GM23338 (cell line): ENCODE measurements at regions not wholly inside any gene's neighbourhood (a gene's known extent, or its start where the extent isn't known, plus 50 kb on each side); places are given as distances from the start of the nearest gene placed in this dataset.

Source experiments
- ATAC-seq: fragments of 200-7000 bp; cut with Tn5 transposase; 3 replicates; pipeline ENCODE4 v1.9.1; 2020
- DNase-seq: peaks from one replicate; pipeline ENCODE4 v3.0.0-alpha.2; 2015; ENCODE audit warnings: low spot score
- H2AFZ ChIP-seq: fragments of 200-600 bp; sonication (generic); 2 replicates; pipeline ENCODE4 v1.8.0; 2016; ENCODE audit warnings: antibody characterized with exemption, mild to moderate bottlenecking, moderate library complexity
- H3F3A ChIP-seq: fragments of 200-600 bp; sonication (generic); replicated peaks from 2 replicates; pipeline ENCODE4 v1.8.0; 2017; ENCODE audit warnings: antibody characterized with exemption, mixed run types, low read depth
- H3K27ac ChIP-seq: fragments of 200-600 bp; sonication (generic); 2 replicates; pipeline ENCODE4 v1.6.1; 2016; ENCODE audit warnings: low read depth
- H3K27me3 ChIP-seq: fragments of 200-600 bp; sonication (generic); 2 replicates; pipeline ENCODE4 v1.8.0; 2016; ENCODE audit warnings: mild to moderate bottlenecking, mixed run types, moderate library complexity; ENCODE audit not compliant: insufficient read depth
- H3K36me3 ChIP-seq: fragments of 200-600 bp; sonication (generic); 2 replicates; pipeline ENCODE4 v1.8.0; 2016; ENCODE audit warnings: mild to moderate bottlenecking; ENCODE audit not compliant: insufficient read depth
- H3K4me1 ChIP-seq: fragments of 200-600 bp; sonication (generic); 2 replicates; pipeline ENCODE4 v1.8.0; 2016; ENCODE audit warnings: mild to moderate bottlenecking, moderate library complexity; ENCODE audit not compliant: insufficient read depth
- H3K4me2 ChIP-seq: fragments of 200-600 bp; sonication (generic); 2 replicates; pipeline ENCODE4 v1.7.1; 2017; ENCODE audit warnings: mixed run types
- H3K4me3 ChIP-seq: fragments of 200-600 bp; sonication (generic); 2 replicates; pipeline ENCODE4 v1.6.1; 2016; ENCODE audit warnings: mixed run types
- H3K79me2 ChIP-seq: fragments of 200-600 bp; sonication (generic); replicated peaks from 2 replicates; pipeline ENCODE4 v1.8.0; 2017; ENCODE audit warnings: mild to moderate bottlenecking; ENCODE audit not compliant: insufficient read depth
- H3K9me2 ChIP-seq: fragments of 200-600 bp; sonication (generic); 2 replicates; pipeline ENCODE4 v1.8.0; 2017; ENCODE audit not compliant: insufficient read depth
- H4K20me1 ChIP-seq: fragments of 200-600 bp; sonication (generic); replicated peaks from 2 replicates; pipeline ENCODE4 v1.8.0; 2017; ENCODE audit warnings: mild to moderate bottlenecking; ENCODE audit not compliant: insufficient read depth
- H3K27ac Mint-ChIP-seq: 2 replicates; pipeline ENCODE4 v1.8.0; 2020; ENCODE audit warnings: inconsistent platforms, mild to moderate bottlenecking, moderate library complexity, mixed read lengths
- H3K27me3 Mint-ChIP-seq: 3 replicates; pipeline ENCODE4 v1.8.0; 2022; ENCODE audit warnings: low read depth, mild to moderate bottlenecking, moderate library complexity, mixed read lengths, inconsistent platforms; ENCODE audit not compliant: insufficient read depth, poor library complexity
- H3K36me3 Mint-ChIP-seq: 3 replicates; pipeline ENCODE4 v1.8.0; 2021; ENCODE audit warnings: low read depth, mild to moderate bottlenecking, inconsistent platforms, moderate library complexity, mixed read lengths
- H3K4me1 Mint-ChIP-seq: 3 replicates; pipeline ENCODE4 v1.8.0; 2020; ENCODE audit warnings: mild to moderate bottlenecking, inconsistent platforms, mixed read lengths
- H3K4me3 Mint-ChIP-seq: 3 replicates; pipeline ENCODE4 v1.8.0; 2021; ENCODE audit warnings: moderate library complexity, mild to moderate bottlenecking, inconsistent platforms, mixed read lengths
- H3K9me3 Mint-ChIP-seq: 3 replicates; pipeline ENCODE4 v1.8.0; 2020; ENCODE audit warnings: moderate library complexity, mild to moderate bottlenecking, inconsistent platforms, mixed read lengths
- CREB1 ChIP-seq: fragments of 250-450 bp; sonication (Bioruptor Pico); IDR thresholded peaks from 2 replicates; pipeline ENCODE4 v1.5.0; 2020; ENCODE audit warnings: low read depth, mild to moderate bottlenecking, moderate library complexity
- CTCF ChIP-seq, 2 experiments: fragments of 200-600 bp in 1 of 2; sonication (generic) in 1 of 2; conservative IDR thresholded peaks; 2 replicates each; pipeline versions ENCODE4 v1.5.1 to v1.6.1; 2016 to 2017; ENCODE audit warnings: antibody characterized with exemption in 2 of 2, low read depth in 2 of 2, mild to moderate bottlenecking in 2 of 2, moderate library complexity in 1 of 2
- ETS1 ChIP-seq: IDR thresholded peaks from 2 replicates; pipeline ENCODE4 v1.6.1; 2016; ENCODE audit warnings: antibody characterized with exemption
- EZH2phosphoT487 ChIP-seq: fragments of 200-600 bp; sonication (generic); IDR thresholded peaks from one replicate; pipeline ENCODE4 v1.8.1; 2018; ENCODE audit warnings: antibody characterized with exemption; ENCODE audit not compliant: unreplicated experiment
- JUNB ChIP-seq: IDR thresholded peaks from one replicate; pipeline ENCODE4 v1.6.1; 2016; ENCODE audit warnings: antibody characterized with exemption; ENCODE audit not compliant: unreplicated experiment
- NANOG ChIP-seq: IDR thresholded peaks from 2 replicates; pipeline ENCODE4 v1.6.1; 2016; ENCODE audit warnings: antibody characterized with exemption, borderline replicate concordance
- POLR2AphosphoS5 ChIP-seq: IDR thresholded peaks from 2 replicates; pipeline ENCODE4 v1.6.1; 2016; ENCODE audit warnings: antibody characterized with exemption, low read depth
- STAT1 ChIP-seq: IDR thresholded peaks from one replicate; pipeline ENCODE4 v1.6.1; 2016; ENCODE audit warnings: antibody characterized with exemption; ENCODE audit not compliant: unreplicated experiment
- ZNF114 ChIP-seq: fragments of 250-450 bp; sonication (Bioruptor Pico); IDR thresholded peaks from 2 replicates; pipeline ENCODE4 v1.5.0; 2020; ENCODE audit warnings: mild to moderate bottlenecking, moderate library complexity
- ZNF331 ChIP-seq: fragments of 250-450 bp; sonication (Bioruptor Pico); IDR thresholded peaks from 2 replicates; pipeline ENCODE4 v1.5.0; 2020; ENCODE audit warnings: low read depth, mild to moderate bottlenecking, moderate library complexity
- TF ChIP-seq, protein P1 (sequence below): fragments of 250-450 bp; sonication (Bioruptor Pico); IDR thresholded peaks from 2 replicates; pipeline ENCODE4 v1.5.0; 2020; ENCODE audit warnings: mild to moderate bottlenecking, moderate library complexity
- TF ChIP-seq, protein P2 (sequence below): IDR thresholded peaks from one replicate; pipeline ENCODE4 v1.6.1; 2018; ENCODE audit warnings: antibody characterized with exemption; ENCODE audit not compliant: unreplicated experiment

DNA sequence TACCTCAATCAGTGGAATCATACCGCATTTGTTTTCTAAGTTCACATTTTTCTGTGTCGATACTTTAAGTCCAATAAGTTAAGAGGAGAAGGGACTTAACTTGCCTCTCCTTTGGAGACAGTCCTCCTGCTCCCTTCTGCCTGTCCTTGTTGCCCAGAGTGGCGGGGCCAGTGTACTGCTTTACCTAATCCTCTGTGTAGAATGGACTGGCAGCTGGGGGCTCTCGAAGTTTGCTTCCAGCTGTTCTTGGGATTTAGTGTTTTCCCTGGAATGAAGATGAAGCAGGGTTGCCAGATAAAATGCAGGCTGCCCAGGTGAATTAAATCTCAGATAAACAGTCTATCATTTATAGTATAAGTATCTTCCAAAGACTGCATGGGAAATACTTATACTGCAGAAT is 287.6 kb upstream of the C2CD4B start:
- TF ChIP-seq ETS1 (no peak), JUNB (no peak), ZNF114 (CRISPR knock-in tag) (no peak), ZNF331 (CRISPR knock-in tag) (no peak), EZH2phosphoT487 (no peak), STAT1 (no peak), POLR2AphosphoS5 (no peak), CTCF (conservative IDR thresholded peaks at IDR 0.05; ENCODE audit: low read depth in 2 of 2) (no peak), CREB1 (no peak), NANOG (no peak)
- TF ChIP-seq, protein P1, sequence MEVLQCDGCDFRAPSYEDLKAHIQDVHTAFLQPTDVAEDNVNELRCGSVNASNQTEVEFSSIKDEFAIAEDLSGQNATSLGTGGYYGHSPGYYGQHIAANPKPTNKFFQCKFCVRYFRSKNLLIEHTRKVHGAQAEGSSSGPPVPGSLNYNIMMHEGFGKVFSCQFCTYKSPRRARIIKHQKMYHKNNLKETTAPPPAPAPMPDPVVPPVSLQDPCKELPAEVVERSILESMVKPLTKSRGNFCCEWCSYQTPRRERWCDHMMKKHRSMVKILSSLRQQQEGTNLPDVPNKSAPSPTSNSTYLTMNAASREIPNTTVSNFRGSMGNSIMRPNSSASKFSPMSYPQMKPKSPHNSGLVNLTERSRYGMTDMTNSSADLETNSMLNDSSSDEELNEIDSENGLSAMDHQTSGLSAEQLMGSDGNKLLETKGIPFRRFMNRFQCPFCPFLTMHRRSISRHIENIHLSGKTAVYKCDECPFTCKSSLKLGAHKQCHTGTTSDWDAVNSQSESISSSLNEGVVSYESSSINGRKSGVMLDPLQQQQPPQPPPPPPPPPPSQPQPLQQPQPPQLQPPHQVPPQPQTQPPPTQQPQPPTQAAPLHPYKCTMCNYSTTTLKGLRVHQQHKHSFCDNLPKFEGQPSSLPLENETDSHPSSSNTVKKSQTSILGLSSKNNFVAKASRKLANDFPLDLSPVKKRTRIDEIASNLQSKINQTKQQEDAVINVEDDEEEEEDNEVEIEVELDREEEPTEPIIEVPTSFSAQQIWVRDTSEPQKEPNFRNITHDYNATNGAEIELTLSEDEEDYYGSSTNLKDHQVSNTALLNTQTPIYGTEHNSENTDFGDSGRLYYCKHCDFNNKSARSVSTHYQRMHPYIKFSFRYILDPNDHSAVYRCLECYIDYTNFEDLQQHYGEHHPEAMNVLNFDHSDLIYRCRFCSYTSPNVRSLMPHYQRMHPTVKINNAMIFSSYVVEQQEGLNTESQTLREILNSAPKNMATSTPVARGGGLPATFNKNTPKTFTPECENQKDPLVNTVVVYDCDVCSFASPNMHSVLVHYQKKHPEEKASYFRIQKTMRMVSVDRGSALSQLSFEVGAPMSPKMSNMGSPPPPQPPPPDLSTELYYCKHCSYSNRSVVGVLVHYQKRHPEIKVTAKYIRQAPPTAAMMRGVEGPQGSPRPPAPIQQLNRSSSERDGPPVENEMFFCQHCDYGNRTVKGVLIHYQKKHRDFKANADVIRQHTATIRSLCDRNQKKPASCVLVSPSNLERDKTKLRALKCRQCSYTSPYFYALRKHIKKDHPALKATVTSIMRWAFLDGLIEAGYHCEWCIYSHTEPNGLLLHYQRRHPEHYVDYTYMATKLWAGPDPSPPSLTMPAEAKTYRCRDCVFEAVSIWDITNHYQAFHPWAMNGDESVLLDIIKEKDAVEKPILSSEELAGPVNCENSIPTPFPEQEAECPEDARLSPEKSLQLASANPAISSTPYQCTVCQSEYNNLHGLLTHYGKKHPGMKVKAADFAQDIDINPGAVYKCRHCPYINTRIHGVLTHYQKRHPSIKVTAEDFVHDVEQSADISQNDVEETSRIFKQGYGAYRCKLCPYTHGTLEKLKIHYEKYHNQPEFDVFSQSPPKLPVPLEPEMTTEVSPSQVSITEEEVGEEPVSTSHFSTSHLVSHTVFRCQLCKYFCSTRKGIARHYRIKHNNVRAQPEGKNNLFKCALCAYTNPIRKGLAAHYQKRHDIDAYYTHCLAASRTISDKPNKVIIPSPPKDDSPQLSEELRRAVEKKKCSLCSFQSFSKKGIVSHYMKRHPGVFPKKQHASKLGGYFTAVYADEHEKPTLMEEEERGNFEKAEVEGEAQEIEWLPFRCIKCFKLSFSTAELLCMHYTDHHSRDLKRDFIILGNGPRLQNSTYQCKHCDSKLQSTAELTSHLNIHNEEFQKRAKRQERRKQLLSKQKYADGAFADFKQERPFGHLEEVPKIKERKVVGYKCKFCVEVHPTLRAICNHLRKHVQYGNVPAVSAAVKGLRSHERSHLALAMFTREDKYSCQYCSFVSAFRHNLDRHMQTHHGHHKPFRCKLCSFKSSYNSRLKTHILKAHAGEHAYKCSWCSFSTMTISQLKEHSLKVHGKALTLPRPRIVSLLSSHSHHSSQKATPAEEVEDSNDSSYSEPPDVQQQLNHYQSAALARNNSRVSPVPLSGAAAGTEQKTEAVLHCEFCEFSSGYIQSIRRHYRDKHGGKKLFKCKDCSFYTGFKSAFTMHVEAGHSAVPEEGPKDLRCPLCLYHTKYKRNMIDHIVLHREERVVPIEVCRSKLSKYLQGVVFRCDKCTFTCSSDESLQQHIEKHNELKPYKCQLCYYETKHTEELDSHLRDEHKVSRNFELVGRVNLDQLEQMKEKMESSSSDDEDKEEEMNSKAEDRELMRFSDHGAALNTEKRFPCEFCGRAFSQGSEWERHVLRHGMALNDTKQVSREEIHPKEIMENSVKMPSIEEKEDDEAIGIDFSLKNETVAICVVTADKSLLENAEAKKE (CRISPR knock-in tag): no peak
- TF ChIP-seq, protein P2, sequence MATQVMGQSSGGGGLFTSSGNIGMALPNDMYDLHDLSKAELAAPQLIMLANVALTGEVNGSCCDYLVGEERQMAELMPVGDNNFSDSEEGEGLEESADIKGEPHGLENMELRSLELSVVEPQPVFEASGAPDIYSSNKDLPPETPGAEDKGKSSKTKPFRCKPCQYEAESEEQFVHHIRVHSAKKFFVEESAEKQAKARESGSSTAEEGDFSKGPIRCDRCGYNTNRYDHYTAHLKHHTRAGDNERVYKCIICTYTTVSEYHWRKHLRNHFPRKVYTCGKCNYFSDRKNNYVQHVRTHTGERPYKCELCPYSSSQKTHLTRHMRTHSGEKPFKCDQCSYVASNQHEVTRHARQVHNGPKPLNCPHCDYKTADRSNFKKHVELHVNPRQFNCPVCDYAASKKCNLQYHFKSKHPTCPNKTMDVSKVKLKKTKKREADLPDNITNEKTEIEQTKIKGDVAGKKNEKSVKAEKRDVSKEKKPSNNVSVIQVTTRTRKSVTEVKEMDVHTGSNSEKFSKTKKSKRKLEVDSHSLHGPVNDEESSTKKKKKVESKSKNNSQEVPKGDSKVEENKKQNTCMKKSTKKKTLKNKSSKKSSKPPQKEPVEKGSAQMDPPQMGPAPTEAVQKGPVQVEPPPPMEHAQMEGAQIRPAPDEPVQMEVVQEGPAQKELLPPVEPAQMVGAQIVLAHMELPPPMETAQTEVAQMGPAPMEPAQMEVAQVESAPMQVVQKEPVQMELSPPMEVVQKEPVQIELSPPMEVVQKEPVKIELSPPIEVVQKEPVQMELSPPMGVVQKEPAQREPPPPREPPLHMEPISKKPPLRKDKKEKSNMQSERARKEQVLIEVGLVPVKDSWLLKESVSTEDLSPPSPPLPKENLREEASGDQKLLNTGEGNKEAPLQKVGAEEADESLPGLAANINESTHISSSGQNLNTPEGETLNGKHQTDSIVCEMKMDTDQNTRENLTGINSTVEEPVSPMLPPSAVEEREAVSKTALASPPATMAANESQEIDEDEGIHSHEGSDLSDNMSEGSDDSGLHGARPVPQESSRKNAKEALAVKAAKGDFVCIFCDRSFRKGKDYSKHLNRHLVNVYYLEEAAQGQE: no peak
- Mint-ChIP-seq H3K27me3 (peaks cover 11% of the 10 kb centered on the region), H3K4me3 (peak overlapping the region; percentile 29; the same call in 2 of the 3 replicates)

More for the DNA sequence above, 287.6 kb upstream of the C2CD4B start:
- H3K36me3 ChIP-seq: no peaks in the 10 kb centered on the region
- H4K20me1 ChIP-seq: no peaks in the 10 kb centered on the region
- H3K4me1 Mint-ChIP-seq: peaks cover 73% of the 10 kb centered on the region
- peaks cover 13% of the 10 kb centered on the region for H3K79me2 ChIP-seq
- H3K9me3 Mint-ChIP-seq: no peaks in the 10 kb centered on the region
- no peak overlapping the region for H2AFZ ChIP-seq
- no peak overlapping the region for H3K4me3 ChIP-seq
- H3K4me1 ChIP-seq: peaks cover 34% of the 10 kb centered on the region
- H3K27me3 ChIP-seq: no peaks in the 10 kb centered on the region
- no peaks in the 10 kb centered on the region for H3K9me2 ChIP-seq
- ATAC-seq (no peak; the same call in 2 of the 3 replicates), DNase-seq (no peak)
- H3K27ac ChIP-seq: no peak overlapping the region
- H3K27ac Mint-ChIP-seq: no peak overlapping the region
- H3F3A ChIP-seq: no peaks in the 10 kb centered on the region
- no peaks in the 10 kb centered on the region for H3K36me3 Mint-ChIP-seq
- peak overlapping the region; percentile 48 for H3K4me2 ChIP-seq
